GM12878 (cell line): ENCODE measurements at regions not wholly inside any gene's neighbourhood (a gene's known extent, or its start where the extent isn't known, plus 50 kb on each side); places are given as distances from the start of the nearest gene placed in this dataset.

Experiments
- ATAC-seq: fragments of 200-7000 bp; cut with Tn5 transposase; 3 replicates; pipeline ENCODE4 v1.9.1; 2020; ENCODE audit warnings: mild to moderate bottlenecking, moderate library complexity
- BruUV-seq: library from RNA; stranded (reverse); fragments of 400-500 nt; replicated peaks from 2 replicates; lab custom pipeline; 2021; lab: Mats Ljungman, UMichigan
- CTCF ChIA-PET: fragments of 300-600 bp; sonication (Branson Sonifier 250); formaldehyde crosslinking; extraction: SDS; loops from one replicate; lab custom pipeline; 2021; ENCODE audit warnings: inconsistent platforms; lab: Yijun Ruan, JAX
- POLR2A ChIA-PET: fragments of 350-600 bp; formaldehyde crosslinking; extraction: SDS; loops from one replicate; lab custom pipeline; 2021; ENCODE audit warnings: inconsistent platforms; lab: Charles Lee
- RAD21 ChIA-PET: fragments of 300-600 bp; sonication (Branson Sonifier 250); formaldehyde crosslinking; loops from one replicate; lab custom pipeline; 2023; ENCODE audit warnings: antibody characterized with exemption; ENCODE audit not compliant: unreplicated experiment; lab: Charles Lee
- SMC1A ChIA-PET: fragments of 300-600 bp; sonication (Branson Sonifier 250); formaldehyde crosslinking; loops from one replicate; lab custom pipeline; 2023; ENCODE audit not compliant: unreplicated experiment, uncharacterized antibody; lab: Charles Lee
- DNase-seq: peaks from one replicate; pipeline ENCODE4 v3.0.0-alpha.2; 2011; ENCODE audit warnings: low read depth, low spot score
- FAIRE-seq: peaks from 3 replicates; lab custom pipeline; 2011; peaks lifted over from hg19 to GRCh38; lab: Jason Lieb, UNC
- H2AFZ ChIP-seq: 2 replicates; pipeline ENCODE4 v1.6.0; 2011; ENCODE audit warnings: low read depth, low read length, control low read depth; ENCODE audit not compliant: control insufficient read depth
- H3K27ac ChIP-seq: 2 replicates; pipeline ENCODE4 v1.5.1; 2011; ENCODE audit warnings: control low read depth; ENCODE audit not compliant: control insufficient read depth, insufficient read depth
- H3K27me3 ChIP-seq, 2 experiments: replicated peaks in 1 of 2; 2 replicates each; pipeline versions ENCODE4 v1.6.0 to v1.6.1; 2011; ENCODE audit warnings: low read length in 1 of 2; ENCODE audit not compliant: control insufficient read depth in 2 of 2, insufficient read depth in 2 of 2
- H3K36me3 ChIP-seq, 2 experiments: 2 replicates each; pipeline ENCODE4 v1.5.1; 2011; ENCODE audit warnings: low read length in 1 of 2; ENCODE audit not compliant: control insufficient read depth in 2 of 2, insufficient read depth in 2 of 2
- H3K4me1 ChIP-seq: 2 replicates; pipeline ENCODE4 v1.6.1; 2011; ENCODE audit warnings: mild to moderate bottlenecking, low read length, moderate library complexity, mixed read lengths; ENCODE audit not compliant: control insufficient read depth, insufficient read depth
- H3K4me2 ChIP-seq: 2 replicates; pipeline ENCODE4 v1.6.0; 2011; ENCODE audit warnings: control low read depth; ENCODE audit not compliant: control insufficient read depth, insufficient read depth
- H3K4me3 ChIP-seq: fragments of 200-600 bp; sonication (generic); 2 replicates; pipeline ENCODE4 v1.5.1; 2016
- H3K79me2 ChIP-seq: 2 replicates; pipeline ENCODE4 v1.6.0; 2011; ENCODE audit warnings: low read length; ENCODE audit not compliant: control insufficient read depth, insufficient read depth
- H3K9ac ChIP-seq: 2 replicates; pipeline ENCODE4 v1.8.0; 2011; ENCODE audit warnings: low read length, control low read depth, mixed read lengths; ENCODE audit not compliant: control insufficient read depth, insufficient read depth
- H3K9me3 ChIP-seq: replicated peaks from 3 replicates; pipeline ENCODE4 v1.5.1; 2011; ENCODE audit warnings: mild to moderate bottlenecking, low read length; ENCODE audit not compliant: control insufficient read depth, insufficient read depth
- H4K20me1 ChIP-seq: 2 replicates; pipeline ENCODE4 v1.6.0; 2011; ENCODE audit not compliant: control insufficient read depth, insufficient read depth
- EZH2 ChIP-seq: IDR thresholded peaks from 2 replicates; pipeline ENCODE4 v1.6.1; 2012; ENCODE audit warnings: low read depth, mild to moderate bottlenecking, control low read depth, inconsistent platforms, low read length, borderline replicate concordance; ENCODE audit not compliant: control insufficient read depth
- JUND ChIP-seq: IDR thresholded peaks from 2 replicates; pipeline ENCODE4 v1.6.1; 2012; ENCODE audit warnings: low read depth, mild to moderate bottlenecking, low read length, improper control_type of control experiment, moderate library complexity
- MEF2A ChIP-seq: IDR thresholded peaks from 2 replicates; pipeline ENCODE4 v1.6.1; 2011; ENCODE audit warnings: low read depth, mild to moderate bottlenecking, low read length, moderate library complexity; ENCODE audit not compliant: insufficient read depth
- MLLT1 ChIP-seq: fragments of 450-650 bp; IDR thresholded peaks from 2 replicates; pipeline ENCODE4 v1.6.1; 2016; ENCODE audit warnings: mild to moderate bottlenecking
- MTA3 ChIP-seq: IDR thresholded peaks from 2 replicates; pipeline ENCODE4 v1.6.1; 2012; ENCODE audit warnings: low read length, inconsistent platforms, borderline replicate concordance
- NR2C1 ChIP-seq: fragments of 450-650 bp; IDR thresholded peaks from 2 replicates; pipeline ENCODE4 v1.6.1; 2017; ENCODE audit warnings: antibody characterized with exemption, mild to moderate bottlenecking, moderate library complexity
- SPI1 ChIP-seq: IDR thresholded peaks from 2 replicates; pipeline ENCODE4 v1.6.1; 2011; ENCODE audit warnings: low read depth, mild to moderate bottlenecking, low read length, moderate library complexity, borderline replicate concordance; ENCODE audit not compliant: insufficient read depth
- WGBS: methylation state at CpG from one replicate; pipeline ENCODE4 v1.1.6; 2016; ENCODE audit warnings: low lambda C conversion rate; ENCODE audit not compliant: insufficient replicate concordance, insufficient coverage; ENCODE audit errors: missing lambda C conversion rate; 5-methylcytosine and 5-hydroxymethylcytosine counted together
- in situ Hi-C: fragments of 300-500 bp; cut with MboI; formaldehyde crosslinking; loops from 9 replicates; pipeline ENCODE4 v1.14.3; 2018; ENCODE audit warnings: mixed read lengths
- intact Hi-C: fragments of 100-400 bp; cut with micrococcal nuclease; formaldehyde crosslinking; loops from one replicate; pipeline ENCODE4 v1.14.2; 2022; ENCODE audit not compliant: unreplicated experiment

DNA sequence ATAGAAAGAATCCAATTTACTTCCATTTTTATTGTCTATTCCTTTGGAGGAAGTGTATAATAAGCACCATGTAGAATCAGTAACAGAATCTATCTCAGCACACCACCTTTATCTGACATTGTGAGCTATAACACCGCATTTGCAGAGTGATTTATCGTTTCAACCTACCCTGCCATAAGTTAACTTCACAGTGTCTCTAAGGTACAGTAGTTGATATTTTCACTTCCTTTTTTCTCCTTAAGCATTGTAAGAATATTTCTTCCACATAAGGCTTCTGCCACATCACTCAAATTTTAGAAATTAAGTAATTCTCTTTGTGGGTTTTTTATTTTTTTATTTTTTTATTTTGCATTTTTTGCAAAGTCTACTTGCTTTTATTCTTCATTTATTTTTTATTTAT lies 107.1 kb downstream of the TMX3 start:
- Histone ChIP-seq H3K9ac (no peak overlapping the region), H3K4me1 (no peaks in the 10 kb centered on the region), H3K4me2 (no peak overlapping the region), H3K36me3 (no peaks in the 10 kb centered on the region), H3K27ac (no peak overlapping the region), H3K79me2 (no peaks in the 10 kb centered on the region), H3K27me3 (no peaks in the 10 kb centered on the region)
- ChIA-PET CTCF (no interaction called here), SMC1A (no interaction called here), POLR2A (no interaction called here)
- ATAC-seq (no peak), DNase-seq (no peak)
- 42% methylated on average over 2 of the region's 2 CpGs for WGBS
- intact Hi-C loops, result no loop called here
- TF ChIP-seq MLLT1 (0 out of 2 replicates have a peak, but pooled peaks have one; percentile 29), MTA3 (no peak), SPI1 (peak; percentile 55; the same call in 1 of the 2 replicates)
- TF ChIP-seq, all 136 proteins: peak for 2
- no peaks in the 10 kb centered on the region for H3K9me3 ChIP-seq
- RAD21 ChIA-PET, result no interaction called here
- H2AFZ ChIP-seq, result no peak overlapping the region
- H3K4me3 ChIP-seq, result no peak overlapping the region
- FAIRE-seq, result no peak
- in situ Hi-C loops, result no loop called here
- no peaks in the 10 kb centered on the region for H4K20me1 ChIP-seq
- no TSS peak for BruUV-seq

DNA sequence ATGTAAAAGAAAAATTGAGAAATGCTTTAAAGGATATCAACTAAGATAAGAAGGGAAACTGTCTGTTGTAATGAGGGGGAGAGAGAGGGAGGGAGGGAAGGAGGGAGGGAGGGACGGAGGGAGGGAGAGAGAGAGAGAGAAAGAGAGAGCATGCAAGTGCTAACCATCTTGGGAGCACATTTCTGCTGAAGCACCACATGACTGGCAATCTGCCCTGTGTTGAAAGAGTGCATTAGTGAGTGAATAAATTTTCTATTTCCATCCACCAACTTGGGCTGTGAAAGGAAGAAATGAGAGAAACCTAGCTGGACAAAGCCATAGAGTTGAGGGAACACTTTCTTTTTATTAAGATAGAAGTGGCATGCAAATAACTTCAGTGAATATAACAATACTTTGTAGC lies 110.7 kb downstream of the TMX3 start:
- Histone ChIP-seq H3K9ac (no peak overlapping the region), H2AFZ (no peak overlapping the region), H3K9me3 (no peaks in the 10 kb centered on the region), H3K79me2 (no peaks in the 10 kb centered on the region), H3K4me3 (no peak overlapping the region), H3K4me2 (no peak overlapping the region), H3K4me1 (no peaks in the 10 kb centered on the region), H3K27ac (no peak overlapping the region), H4K20me1 (no peaks in the 10 kb centered on the region), H3K27me3 (no peaks in the 10 kb centered on the region), H3K36me3 (no peaks in the 10 kb centered on the region)
- no peak for TF ChIP-seq EZH2
- TF ChIP-seq MEF2A, result no peak
- no peak for TF ChIP-seq MTA3
- TF ChIP-seq JUND, result no peak
- TF ChIP-seq NR2C1, result no peak
- no TSS peak for BruUV-seq
- ChIA-PET CTCF (no interaction called here), RAD21 (no interaction called here), POLR2A (no interaction called here), SMC1A (interaction anchor here (0.7 kb wide), 1 partner anchor 682 kb away, joined by 3 read pairs; no protein-coding TSS in a partner anchor)
- intact Hi-C loops, result no loop called here
- no peak for ATAC-seq
- 0% methylated on average over 1 of the region's 1 CpG for WGBS
- no peak for FAIRE-seq
- no peak for DNase-seq
- in situ Hi-C loops, result no loop called here
